ENCODE measurements at regions not wholly inside any gene's neighbourhood (a gene's known extent, or its start where the extent isn't known, plus 50 kb on each side); places are given as distances from the start of the nearest gene placed in this dataset.

GRCh38 chr12:4148418-4149056 is 125.0 kb upstream of the CCND2 start:
- Histone ChIP-seq H2BK12ac (ENCODE audit: low read length) (no peak overlapping the region), H4K91ac (ENCODE audit: low read depth, low read length, poor library complexity) (no peak overlapping the region), H3K9me3 (replicated peaks in 1 of 2; ENCODE audit: control insufficient read depth in 2 of 2, insufficient read depth in 1 of 2, low read depth in 1 of 2, low read length in 2 of 2) (peaks cover 2 to 6% of the 10 kb centered on the region in 2 donors), H3K4me3 (ENCODE audit: low read length in 2 of 2) (no peak overlapping the region), H3K79me1 (ENCODE audit: low read depth, low read length) (no peaks in the 10 kb centered on the region), H2AFZ (ENCODE audit: low read length) (no peak overlapping the region), H3K23ac (ENCODE audit: low read depth, low read length, poor library complexity) (no peak overlapping the region), H2BK120ac (ENCODE audit: low read depth, low read length) (no peak overlapping the region), H4K8ac (ENCODE audit: low read depth, low read length) (no peak overlapping the region), H3K4me1 (ENCODE audit: control insufficient read depth in 2 of 2, insufficient read depth in 1 of 2, low read depth in 1 of 2, low read length in 2 of 2) (peaks cover 0 to 3% of the 10 kb centered on the region in 2 donors), H2AK5ac (ENCODE audit: low read depth, low read length) (peak overlapping the region; percentile 2), H3K27ac (replicated peaks; ENCODE audit: low read length) (no peak overlapping the region), H3K4ac (ENCODE audit: low read length) (no peak overlapping the region), H3K9ac (ENCODE audit: low read depth, low read length, poor library complexity) (peak overlapping the region; percentile 24), H2BK15ac (ENCODE audit: low read length) (no peak overlapping the region), H3K36me3 (replicated peaks in 1 of 2; ENCODE audit: control insufficient read depth in 2 of 2, insufficient read depth in 2 of 2, low read length in 2 of 2) (no peaks in the 10 kb centered on the region), H2BK5ac (ENCODE audit: low read length) (no peak overlapping the region), H3K18ac (ENCODE audit: low read length) (peak overlapping the region; percentile 8), H3K27me3 (ENCODE audit: control insufficient read depth in 3 of 3, insufficient read depth in 3 of 3, low read depth in 1 of 3, low read length in 3 of 3) (peaks cover 0 to 16% (median 0%) of the 10 kb centered on the region in 3 experiments), H3K4me2 (ENCODE audit: insufficient read depth, low read length, poor library complexity, severe bottlenecking) (no peak overlapping the region), H3K14ac (ENCODE audit: low read length) (no peak overlapping the region)
- no CpG with 5 or more reads among the region's 5 CpGs for WGBS, 2 donors (ENCODE audit: extremely low coverage in 2 of 2, insufficient read length in 2 of 2, insufficient replicate concordance in 1 of 2)
- DNase-seq (ENCODE audit: low spot score) = no peak

- Histone ChIP-seq H3K27me3 (ENCODE audit: control insufficient read depth in 3 of 3, insufficient read depth in 3 of 3, low read depth in 1 of 3, low read length in 3 of 3) (peaks cover 0 to 16% (median 0%) of the 10 kb centered on the region in 3 experiments), H2AK5ac (ENCODE audit: low read depth, low read length) (no peak overlapping the region), H3K4ac (ENCODE audit: low read length) (no peak overlapping the region), H3K18ac (ENCODE audit: low read length) (no peak overlapping the region), H2AFZ (ENCODE audit: low read length) (no peak overlapping the region), H2BK5ac (ENCODE audit: low read length) (no peak overlapping the region), H3K4me2 (ENCODE audit: insufficient read depth, low read length, poor library complexity, severe bottlenecking) (no peak overlapping the region), H3K4me1 (ENCODE audit: control insufficient read depth in 2 of 2, insufficient read depth in 1 of 2, low read depth in 1 of 2, low read length in 2 of 2) (peaks cover 0 to 3% of the 10 kb centered on the region in 2 donors), H4K91ac (ENCODE audit: low read depth, low read length, poor library complexity) (no peak overlapping the region), H3K4me3 (ENCODE audit: low read length in 2 of 2) (peak overlapping the region in 1 of 2 donors; percentile 16), H3K36me3 (replicated peaks in 1 of 2; ENCODE audit: control insufficient read depth in 2 of 2, insufficient read depth in 2 of 2, low read length in 2 of 2) (no peaks in the 10 kb centered on the region), H3K9me3 (replicated peaks in 1 of 2; ENCODE audit: control insufficient read depth in 2 of 2, insufficient read depth in 1 of 2, low read depth in 1 of 2, low read length in 2 of 2) (peaks cover 2 to 6% of the 10 kb centered on the region in 2 donors), H3K79me1 (ENCODE audit: low read depth, low read length) (no peaks in the 10 kb centered on the region), H4K8ac (ENCODE audit: low read depth, low read length) (no peak overlapping the region), H3K14ac (ENCODE audit: low read length) (no peak overlapping the region), H2BK120ac (ENCODE audit: low read depth, low read length) (no peak overlapping the region), H3K9ac (ENCODE audit: low read depth, low read length, poor library complexity) (no peak overlapping the region), H3K23ac (ENCODE audit: low read depth, low read length, poor library complexity) (no peak overlapping the region), H2BK15ac (ENCODE audit: low read length) (no peak overlapping the region), H2BK12ac (ENCODE audit: low read length) (no peak overlapping the region), H3K27ac (replicated peaks; ENCODE audit: low read length) (no peak overlapping the region)
- WGBS, 2 donors (ENCODE audit: extremely low coverage in 2 of 2, insufficient read length in 2 of 2, insufficient replicate concordance in 1 of 2) = no CpG with 5 or more reads among the region's 7 CpGs
- DNase-seq (ENCODE audit: low spot score) = no peak
Measured at GRCh38 chr12:4147031-4147481, 126.5 kb upstream of the CCND2 start.

GRCh38 chr12:4145990-4146859 is 127.3 kb upstream of the CCND2 start:
- Histone ChIP-seq H3K4me2 (ENCODE audit: insufficient read depth, low read length, poor library complexity, severe bottlenecking) (no peak overlapping the region), H4K8ac (ENCODE audit: low read depth, low read length) (no peak overlapping the region), H2BK12ac (ENCODE audit: low read length) (no peak overlapping the region), H3K79me1 (ENCODE audit: low read depth, low read length) (no peaks in the 10 kb centered on the region), H3K27me3 (ENCODE audit: control insufficient read depth in 3 of 3, insufficient read depth in 3 of 3, low read depth in 1 of 3, low read length in 3 of 3) (peaks cover 0 to 16% (median 0%) of the 10 kb centered on the region in 3 experiments), H2AFZ (ENCODE audit: low read length) (no peak overlapping the region), H3K4me3 (ENCODE audit: low read length in 2 of 2) (no peak overlapping the region), H3K9me3 (replicated peaks in 1 of 2; ENCODE audit: control insufficient read depth in 2 of 2, insufficient read depth in 1 of 2, low read depth in 1 of 2, low read length in 2 of 2) (peaks cover 2 to 6% of the 10 kb centered on the region in 2 donors), H3K27ac (replicated peaks; ENCODE audit: low read length) (no peak overlapping the region), H3K14ac (ENCODE audit: low read length) (no peak overlapping the region), H4K91ac (ENCODE audit: low read depth, low read length, poor library complexity) (no peak overlapping the region), H3K9ac (ENCODE audit: low read depth, low read length, poor library complexity) (no peak overlapping the region), H2BK15ac (ENCODE audit: low read length) (no peak overlapping the region), H3K36me3 (replicated peaks in 1 of 2; ENCODE audit: control insufficient read depth in 2 of 2, insufficient read depth in 2 of 2, low read length in 2 of 2) (no peaks in the 10 kb centered on the region), H2AK5ac (ENCODE audit: low read depth, low read length) (no peak overlapping the region), H3K4me1 (ENCODE audit: control insufficient read depth in 2 of 2, insufficient read depth in 1 of 2, low read depth in 1 of 2, low read length in 2 of 2) (peaks cover under 1 to 6% of the 10 kb centered on the region in 2 donors), H3K18ac (ENCODE audit: low read length) (no peak overlapping the region), H3K23ac (ENCODE audit: low read depth, low read length, poor library complexity) (no peak overlapping the region), H2BK120ac (ENCODE audit: low read depth, low read length) (no peak overlapping the region), H3K4ac (ENCODE audit: low read length) (no peak overlapping the region), H2BK5ac (ENCODE audit: low read length) (no peak overlapping the region)
- DNase-seq (ENCODE audit: low spot score) = no peak
- no CpG with 5 or more reads among the region's 15 CpGs for WGBS, 2 donors (ENCODE audit: extremely low coverage in 2 of 2, insufficient read length in 2 of 2, insufficient replicate concordance in 1 of 2)

- Histone ChIP-seq H2BK5ac (ENCODE audit: low read length) (no peak overlapping the region), H4K91ac (ENCODE audit: low read depth, low read length, poor library complexity) (no peak overlapping the region), H2BK15ac (ENCODE audit: low read length) (no peak overlapping the region), H3K4me1 (ENCODE audit: control insufficient read depth in 2 of 2, insufficient read depth in 1 of 2, low read depth in 1 of 2, low read length in 2 of 2) (peaks cover 8 to 14% of the 10 kb centered on the region in 2 donors), H3K14ac (ENCODE audit: low read length) (no peak overlapping the region), H2AFZ (ENCODE audit: low read length) (no peak overlapping the region), H4K8ac (ENCODE audit: low read depth, low read length) (no peak overlapping the region), H3K27ac (replicated peaks; ENCODE audit: low read length) (no peak overlapping the region), H2BK12ac (ENCODE audit: low read length) (no peak overlapping the region), H3K79me1 (ENCODE audit: low read depth, low read length) (no peaks in the 10 kb centered on the region), H3K4me2 (ENCODE audit: insufficient read depth, low read length, poor library complexity, severe bottlenecking) (no peak overlapping the region), H3K36me3 (replicated peaks in 1 of 2; ENCODE audit: control insufficient read depth in 2 of 2, insufficient read depth in 2 of 2, low read length in 2 of 2) (no peaks in the 10 kb centered on the region), H2AK5ac (ENCODE audit: low read depth, low read length) (no peak overlapping the region), H2BK120ac (ENCODE audit: low read depth, low read length) (no peak overlapping the region), H3K9ac (ENCODE audit: low read depth, low read length, poor library complexity) (no peak overlapping the region), H3K18ac (ENCODE audit: low read length) (no peak overlapping the region), H3K4ac (ENCODE audit: low read length) (no peak overlapping the region), H3K23ac (ENCODE audit: low read depth, low read length, poor library complexity) (no peak overlapping the region), H3K9me3 (replicated peaks in 1 of 2; ENCODE audit: control insufficient read depth in 2 of 2, insufficient read depth in 1 of 2, low read depth in 1 of 2, low read length in 2 of 2) (peaks cover 2 to 6% of the 10 kb centered on the region in 2 donors), H3K27me3 (ENCODE audit: control insufficient read depth in 3 of 3, insufficient read depth in 3 of 3, low read depth in 1 of 3, low read length in 3 of 3) (peaks cover 0 to 16% (median 0%) of the 10 kb centered on the region in 3 experiments), H3K4me3 (ENCODE audit: low read length in 2 of 2) (no peak overlapping the region)
- no CpG with 5 or more reads among the region's 2 CpGs for whole genome bisulfite sequencing, 2 donors (ENCODE audit: extremely low coverage in 2 of 2, insufficient read length in 2 of 2, insufficient replicate concordance in 1 of 2)
- DNase-seq (ENCODE audit: low spot score) = no peak
Measured at GRCh38 chr12:4144676-4145075, 128.9 kb upstream of the CCND2 start.
